GM18502 (cell line): ENCODE measurements at regions not wholly inside any gene's neighbourhood (a gene's known extent, or its start where the extent isn't known, plus 50 kb on each side); places are given as distances from the start of the nearest gene placed in this dataset.

Experiments used
- ATAC-seq: cut with Tn5 transposase; IDR thresholded peaks from one replicate; pipeline ENCODE4 v1.9.1; 2021; ENCODE audit warnings: mild to moderate bottlenecking; ENCODE audit not compliant: unreplicated experiment, poor library complexity

DNA sequence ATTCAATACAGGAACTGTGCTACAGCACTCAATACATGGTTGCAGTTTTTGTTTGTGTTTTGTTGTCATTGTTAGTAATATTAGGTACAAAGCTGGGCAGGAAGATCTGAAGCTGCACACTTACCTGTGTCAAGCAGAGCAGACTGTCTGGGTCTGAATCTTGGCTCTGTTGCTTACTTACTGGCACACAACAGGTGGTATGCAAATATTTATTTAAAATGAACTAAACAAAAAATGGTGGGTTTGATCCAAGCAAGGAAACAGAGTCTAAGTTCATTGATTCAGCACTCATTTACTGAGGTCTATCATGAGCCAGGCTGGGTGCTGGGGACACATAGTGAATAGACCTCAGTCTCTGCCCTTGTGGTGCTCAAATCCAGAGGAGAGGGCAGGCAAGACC lies 230.4 kb downstream of the OMA1 start:
- ATAC-seq = no peak

DNA sequence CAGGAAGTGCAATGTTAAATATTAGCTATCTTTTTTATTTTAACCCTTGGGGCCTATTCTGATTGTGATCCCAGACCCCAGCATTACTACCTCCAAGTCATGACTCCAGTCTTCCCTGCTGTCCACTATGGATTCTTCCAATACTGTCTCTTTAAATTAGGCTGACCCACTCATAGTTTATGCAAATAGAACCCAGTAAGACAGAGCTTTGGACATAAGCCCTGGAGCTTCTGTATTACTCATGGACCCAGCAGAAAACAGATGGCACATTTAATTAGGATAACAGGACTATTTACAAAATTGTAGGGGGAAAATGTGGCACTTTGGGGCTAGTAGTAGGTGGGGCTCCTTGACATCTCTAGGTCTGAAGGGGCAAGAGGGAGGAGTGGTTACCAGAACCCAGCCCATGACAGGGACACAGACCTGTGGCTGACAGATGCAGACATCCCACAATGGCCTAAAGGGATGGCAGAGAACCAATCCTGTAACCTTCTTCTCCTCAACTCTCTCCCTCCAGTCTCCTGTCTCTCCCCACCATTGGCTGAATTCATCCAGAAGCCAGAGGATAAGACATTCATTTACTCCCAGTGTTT lies 233.5 kb downstream of the OMA1 start:
- ATAC-seq = no peak

DNA sequence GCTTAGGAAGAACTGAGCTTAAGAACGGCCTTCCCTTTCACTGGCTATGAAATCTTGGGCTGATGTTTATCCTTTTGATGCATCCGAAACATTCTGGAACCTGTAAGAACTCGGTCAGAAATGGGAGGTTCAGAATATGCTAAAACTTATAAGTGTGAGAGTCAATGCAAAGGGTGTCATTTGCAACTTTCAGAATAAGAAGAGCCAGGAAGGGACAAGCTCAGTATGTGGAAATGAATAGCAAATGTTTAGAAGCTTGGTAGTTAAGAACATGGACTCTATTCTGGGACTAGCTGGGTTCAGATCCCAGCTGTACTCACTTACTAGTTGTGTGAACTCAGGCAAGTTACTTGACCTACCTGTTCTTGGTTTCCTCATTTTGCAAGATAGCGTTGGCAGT lies 234.1 kb downstream of the OMA1 start:
- ATAC-seq = no peak

- no peak for ATAC-seq
Observed at GRCh38 chr1:58310881-58311280, 235.6 kb downstream of the OMA1 start.

GRCh38 chr1:58310469-58310868 lies 236.1 kb downstream of the OMA1 start:
- no peak for ATAC-seq

DNA sequence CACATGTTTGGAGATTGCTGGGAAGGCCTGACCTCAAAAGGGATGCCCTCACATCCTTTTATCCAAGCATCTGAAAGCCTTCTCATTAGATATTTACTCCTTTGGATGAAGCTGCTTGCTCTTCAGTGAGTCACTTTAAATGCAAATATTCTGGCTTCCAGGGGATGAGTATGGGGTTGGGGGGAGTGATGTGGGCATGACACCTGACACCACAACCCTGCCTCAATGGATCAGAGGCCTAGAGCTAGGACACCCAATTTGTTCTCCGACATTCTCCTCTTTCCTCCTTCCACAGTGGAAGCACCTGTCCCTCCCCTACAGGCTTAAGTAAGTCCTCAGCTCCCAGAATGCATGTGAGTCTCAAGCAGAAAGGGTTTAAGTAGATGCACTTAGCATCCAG lies 238.3 kb downstream of the OMA1 start:
- no peak for ATAC-seq

DNA sequence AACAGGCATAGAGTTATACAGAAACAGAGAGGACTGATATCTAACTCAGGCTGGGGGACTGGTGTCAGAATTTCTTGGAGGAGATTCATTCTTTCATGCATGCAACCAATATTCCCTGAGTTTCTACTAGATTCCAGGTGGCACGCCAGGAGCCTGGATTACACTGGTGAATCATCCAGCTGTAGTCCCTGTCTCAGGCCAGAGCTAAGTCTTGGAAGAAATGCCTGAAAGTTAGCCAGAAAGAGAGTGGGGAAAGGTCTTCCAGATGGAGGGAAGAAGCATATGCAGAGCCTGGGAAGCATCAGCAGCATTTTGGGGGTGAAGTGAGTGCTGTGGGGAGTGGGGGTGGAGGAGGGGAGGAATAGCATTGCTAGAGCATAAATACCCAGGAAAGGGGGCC lies 239.1 kb downstream of the OMA1 start:
- ATAC-seq = no peak

DNA sequence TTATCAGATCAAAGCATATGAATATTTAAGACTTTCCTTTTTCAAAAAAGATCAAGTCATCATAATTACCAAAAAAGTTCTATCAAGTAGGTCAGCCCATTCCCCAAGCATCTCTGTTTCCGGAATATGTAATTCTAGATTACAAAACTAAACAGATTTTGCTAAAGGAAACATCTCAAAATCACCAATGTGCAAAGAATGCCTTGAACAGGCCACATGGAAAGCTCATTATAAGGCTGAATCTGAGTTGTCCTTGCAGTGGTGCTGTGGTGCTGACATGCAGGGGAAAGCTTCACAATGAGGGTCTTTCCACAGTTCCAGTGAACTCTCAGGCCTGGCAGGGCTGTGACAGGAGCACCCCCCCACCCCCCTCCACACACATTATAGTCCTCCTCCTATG lies 240.9 kb downstream of the OMA1 start:
- no peak for ATAC-seq

DNA sequence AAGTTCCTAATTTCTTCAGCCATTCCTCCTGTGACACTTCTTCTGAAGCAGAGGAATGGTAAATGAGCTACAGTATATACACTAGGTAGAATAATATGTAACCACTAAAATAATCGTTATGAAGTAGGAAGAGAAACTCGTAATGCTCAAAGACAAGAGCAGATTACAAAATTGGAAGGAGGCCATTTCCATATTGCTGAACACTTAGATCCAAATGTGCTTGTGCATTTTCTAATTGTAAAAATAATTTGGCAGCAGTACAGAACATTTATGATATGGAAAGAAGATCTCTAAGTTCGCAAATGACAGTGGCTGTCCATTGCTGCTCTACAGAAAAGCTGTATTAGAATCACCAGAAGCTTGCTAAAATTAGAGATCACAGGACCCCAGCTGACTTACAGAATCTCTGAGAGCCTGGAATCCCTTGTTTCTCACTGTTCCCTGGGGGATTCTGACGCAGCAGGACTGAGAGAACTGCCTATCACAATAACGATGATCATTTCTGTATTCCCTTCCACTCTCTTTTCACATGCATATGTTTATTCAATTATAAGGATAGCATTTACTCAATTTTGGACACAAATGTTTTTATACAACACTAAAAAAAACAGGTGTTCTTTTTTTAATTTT lies 242.1 kb downstream of the OMA1 start:
- no peak for ATAC-seq

DNA sequence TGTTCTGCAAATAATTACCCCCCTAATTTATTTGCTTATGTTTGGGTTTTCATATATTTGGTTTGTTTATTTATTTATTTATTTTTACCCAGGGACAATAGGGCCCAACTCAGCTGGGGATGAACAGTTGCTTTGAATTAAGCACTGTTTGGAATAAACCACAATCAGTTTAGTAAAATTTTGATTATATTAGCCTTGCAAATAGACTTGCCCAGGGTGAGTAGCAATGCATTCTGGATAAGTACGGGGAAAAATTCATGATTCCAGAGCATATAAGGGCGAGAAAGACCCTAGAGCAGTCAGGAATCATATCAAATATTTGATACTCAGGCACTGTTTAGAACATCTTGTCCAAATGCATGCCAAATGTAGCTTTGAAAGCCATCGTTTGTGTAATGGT lies 242.7 kb downstream of the OMA1 start:
- no peak for ATAC-seq

DNA sequence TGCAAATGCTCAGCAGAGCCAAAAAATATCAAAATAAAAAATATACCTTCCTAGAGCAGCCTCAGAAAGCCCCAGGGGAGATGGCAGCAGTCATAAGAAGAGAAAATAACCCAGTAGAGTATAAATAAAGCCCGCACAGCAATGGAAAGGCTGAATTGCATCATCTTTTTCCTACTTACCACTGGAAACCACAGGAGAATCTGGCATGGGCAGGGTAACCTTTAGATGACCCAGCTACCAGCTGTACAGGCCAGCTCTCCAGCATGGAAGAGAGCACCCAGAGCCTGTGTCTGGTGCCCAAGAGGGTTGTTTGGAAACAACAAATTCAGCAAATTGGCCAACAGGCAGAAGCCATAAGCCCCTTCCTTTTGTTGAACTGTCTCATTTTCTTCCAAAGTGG lies 253.1 kb downstream of the OMA1 start:
- no peak for ATAC-seq

GRCh38 chr1:58290685-58291372 lies 255.7 kb downstream of the OMA1 start:
- ATAC-seq = no peak

GRCh38 chr1:58288624-58289142 lies 257.8 kb downstream of the OMA1 start:
- ATAC-seq = no peak

- no peak for ATAC-seq
Observed at GRCh38 chr1:58287894-58288623, 258.5 kb downstream of the OMA1 start.

- no peak for ATAC-seq
Observed at GRCh38 chr1:58284225-58284510, 262.4 kb downstream of the OMA1 start.

DNA sequence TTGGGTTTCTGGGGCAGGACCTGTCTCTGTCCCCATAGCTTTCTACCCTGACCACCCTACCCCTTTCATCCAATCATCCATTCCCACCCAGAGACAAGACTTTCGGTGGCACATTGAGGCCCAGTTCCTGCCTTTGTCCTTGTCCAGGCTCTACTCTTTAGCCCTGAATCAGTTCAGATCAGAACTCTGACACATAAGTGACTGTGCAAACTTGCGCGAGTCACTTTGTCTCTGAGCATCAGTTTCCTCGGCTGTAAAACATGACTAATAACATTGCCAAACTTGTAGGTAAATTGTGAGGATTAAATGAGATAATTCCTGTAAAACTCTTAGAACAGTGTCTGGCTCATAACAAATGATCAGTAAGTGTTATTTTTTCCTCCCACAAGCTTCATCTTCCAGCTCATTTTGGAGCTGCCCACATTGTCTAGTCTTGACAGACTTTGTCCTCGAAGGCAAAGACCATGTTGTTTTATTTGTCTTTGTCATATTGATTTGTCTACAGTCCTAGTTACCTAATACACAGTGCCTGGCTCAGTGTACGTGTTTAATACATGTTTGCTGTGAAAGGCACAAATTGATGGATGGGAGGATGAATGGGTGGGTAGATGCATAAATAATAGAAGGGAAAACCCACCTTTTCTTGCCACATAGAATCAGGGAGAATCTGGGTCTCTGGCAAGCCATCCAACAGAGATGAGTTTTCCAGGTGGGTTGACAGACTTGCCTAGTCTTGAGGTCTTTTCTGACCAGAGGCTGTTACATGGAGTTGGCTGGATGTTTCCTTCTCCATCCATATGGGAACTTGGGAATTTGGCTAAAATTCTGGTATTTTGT lies 262.9 kb downstream of the OMA1 start:
- no peak for ATAC-seq

GRCh38 chr1:58282623-58283387 lies 263.7 kb downstream of the OMA1 start:
- ATAC-seq = no peak

- no peak for ATAC-seq
Observed at GRCh38 chr1:58266242-58266641, 280.3 kb downstream of the OMA1 start.

GRCh38 chr1:58264462-58264861 lies 282.1 kb downstream of the OMA1 start:
- ATAC-seq = no peak

- ATAC-seq = no peak
Observed at GRCh38 chr1:58262702-58263101, 283.8 kb downstream of the OMA1 start.
